CD4-positive, alpha-beta memory T cell (primary cell): ENCODE measurements at regions not wholly inside any gene's neighbourhood (a gene's known extent, or its start where the extent isn't known, plus 50 kb on each side); places are given as distances from the start of the nearest gene placed in this dataset.
A peak's percentile ranks its signal among the peaks of the same experiment; 100 is the strongest.
"Not testable (repeated sequence)": the region's sequence is repeated elsewhere in the genome, so short reads cannot be mapped to it uniquely, and the experiment has no call there.

Experiments
- CTCF ChIA-PET: fragments of 350-600 bp; sonication (Branson Sonifier 250); formaldehyde crosslinking; loops from one replicate; lab custom pipeline; 2021; ENCODE audit warnings: inconsistent platforms; ENCODE audit not compliant: partially characterized antibody; lab: Charles Lee
- POLR2A ChIA-PET: fragments of 350-600 bp; sonication (Branson Sonifier 250); formaldehyde crosslinking; loops from one replicate; lab custom pipeline; 2021; ENCODE audit not compliant: partially characterized antibody; lab: Charles Lee
- DNase-seq, 5 donors: peaks; one replicate each; pipeline versions ENCODE4 v3.0.0 to v3.0.0-alpha.2; 2020 to 2022; ENCODE audit warnings: mixed read lengths in 1 of 5
- H3K27ac ChIP-seq: one replicate; pipeline ENCODE4 v1.7.0; 2013; ENCODE audit warnings: low read depth, low read length
- H3K27me3 ChIP-seq: 2 replicates; pipeline ENCODE4 v1.7.0; 2013; ENCODE audit warnings: mild to moderate bottlenecking, low read length, moderate library complexity; ENCODE audit not compliant: insufficient read depth
- H3K36me3 ChIP-seq: 2 replicates; pipeline ENCODE4 v1.7.0; 2013; ENCODE audit warnings: mild to moderate bottlenecking, low read length, moderate library complexity; ENCODE audit not compliant: insufficient read depth
- H3K4me1 ChIP-seq: 2 replicates; pipeline ENCODE4 v1.7.0; 2013; ENCODE audit warnings: mild to moderate bottlenecking, low read length, moderate library complexity; ENCODE audit not compliant: insufficient read depth
- H3K4me3 ChIP-seq, 2 donors: one replicate each; pipeline ENCODE4 v1.7.0; 2013; ENCODE audit warnings: low read length in 2 of 2, mild to moderate bottlenecking in 1 of 2
- H3K9me3 ChIP-seq, 2 donors: one replicate each; pipeline ENCODE4 v1.7.0; 2013; ENCODE audit warnings: low read length in 2 of 2, control low read depth in 1 of 2; ENCODE audit not compliant: control insufficient read depth in 1 of 2
- H3K27ac Mint-ChIP-seq, 7 donors: one replicate each; pipeline ENCODE4 v1.8.0; 2020 to 2021; ENCODE audit warnings: mixed read lengths in 7 of 7, mild to moderate bottlenecking in 6 of 7, inconsistent platforms in 3 of 7, moderate library complexity in 3 of 7
- H3K27me3 Mint-ChIP-seq, 2 donors: one replicate each; pipeline ENCODE4 v1.8.0; 2020 to 2021; ENCODE audit warnings: mixed read lengths in 2 of 2
- H3K36me3 Mint-ChIP-seq, 2 donors: one replicate each; pipeline ENCODE4 v1.8.0; 2020 to 2021; ENCODE audit warnings: mixed read lengths in 2 of 2, inconsistent platforms in 1 of 2, mild to moderate bottlenecking in 1 of 2
- H3K4me1 Mint-ChIP-seq, 4 donors: one replicate each; pipeline ENCODE4 v1.8.0; 2020 to 2021; ENCODE audit warnings: mixed read lengths in 4 of 4, mild to moderate bottlenecking in 1 of 4
- H3K4me3 Mint-ChIP-seq, 8 donors: one replicate each; pipeline ENCODE4 v1.8.0; 2020 to 2021; ENCODE audit warnings: mixed read lengths in 8 of 8, mild to moderate bottlenecking in 7 of 8, moderate library complexity in 6 of 8, inconsistent platforms in 3 of 8
- H3K9me3 Mint-ChIP-seq, 8 donors: one replicate each; pipeline ENCODE4 v1.8.0; 2020 to 2021; ENCODE audit warnings: mixed read lengths in 8 of 8, mild to moderate bottlenecking in 5 of 8, inconsistent platforms in 3 of 8, moderate library complexity in 1 of 8
- intact Hi-C: fragments of 100-400 bp; cut with micrococcal nuclease; formaldehyde crosslinking; loops from one replicate; pipeline ENCODE4 v1.15.1; 2023

DNA sequence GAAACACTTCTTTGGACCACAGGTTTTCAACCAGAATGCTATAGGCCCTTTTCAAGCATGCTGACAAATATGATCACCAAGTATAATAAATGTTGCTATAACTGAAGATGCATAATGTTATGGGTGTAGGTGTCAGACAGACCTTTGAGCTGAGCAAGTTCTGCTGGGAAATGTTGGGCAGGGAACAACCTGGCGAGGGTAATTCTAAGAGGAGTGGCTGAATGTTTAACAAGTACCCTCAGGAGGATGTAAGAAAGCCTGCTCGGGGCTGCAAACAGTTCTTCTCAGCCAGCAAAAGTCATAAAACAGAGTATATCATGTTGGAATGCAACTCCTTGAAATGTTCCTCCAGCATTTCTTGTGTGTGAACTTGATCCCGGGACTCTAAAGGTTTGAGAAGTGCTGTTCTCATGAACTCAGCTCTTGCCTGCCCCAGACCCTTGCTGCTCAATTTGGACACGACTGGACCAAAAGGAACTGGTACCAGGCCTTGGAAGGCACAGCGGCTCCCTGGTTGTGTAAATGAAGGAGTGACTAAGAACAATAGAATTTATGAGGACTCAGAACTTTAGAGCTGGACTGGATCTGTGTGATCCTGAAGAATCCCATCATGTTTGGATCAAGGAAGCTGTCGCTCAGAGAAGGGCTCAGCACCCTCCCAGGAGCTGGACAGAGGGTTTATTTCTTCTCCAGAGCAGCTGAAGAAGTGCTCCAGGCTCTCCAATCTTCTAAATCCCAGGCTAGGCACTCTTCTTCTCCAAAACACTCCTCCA lies 143.2 kb upstream of the ANK3 start:
- peaks cover 4% of the 10 kb centered on the region for H3K4me1 ChIP-seq
- Mint-ChIP-seq H3K27ac (peak overlapping the region in 1 of 7 donors; percentile 14), H3K4me1 (peaks cover 9 to 15% (median 11%) of the 10 kb centered on the region in 4 donors), H3K9me3 (no peaks in the 10 kb centered on the region), H3K4me3 (no peak overlapping the region), H3K36me3 (peaks cover 6 to 14% of the 10 kb centered on the region in 2 donors), H3K27me3 (no peaks in the 10 kb centered on the region)
- H3K36me3 ChIP-seq = no peaks in the 10 kb centered on the region
- ChIA-PET CTCF (interaction anchor here (1.1 to 1.3 kb wide), 2 partner anchors 10 to 18 kb away, joined by 3 read pairs; no protein-coding TSS in a partner anchor), POLR2A (no interaction called here)
- no peak for DNase-seq
- H3K27ac ChIP-seq = no peak overlapping the region
- no peak overlapping the region for H3K4me3 ChIP-seq
- H3K27me3 ChIP-seq = no peaks in the 10 kb centered on the region
- intact Hi-C loops = no loop called here
- no peaks in the 10 kb centered on the region for H3K9me3 ChIP-seq

DNA sequence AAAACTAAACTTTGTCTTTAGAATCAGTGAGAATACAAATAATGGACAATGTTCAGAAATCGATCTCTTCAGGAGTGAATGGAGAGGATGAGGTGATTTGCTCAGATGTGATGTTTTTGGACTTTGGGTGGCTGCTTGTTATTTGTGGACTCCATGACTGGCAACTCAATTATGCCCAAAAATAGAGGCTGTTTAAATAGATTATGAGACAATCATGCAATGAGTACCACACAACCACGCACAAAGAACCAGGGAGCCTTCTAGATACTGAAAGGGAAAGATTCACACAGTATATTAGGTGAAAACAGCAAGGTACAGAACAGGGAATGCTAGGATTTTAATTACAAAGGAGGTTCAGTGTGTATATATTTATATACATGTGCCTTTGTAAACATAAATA lies 141.3 kb upstream of the ANK3 start:
- H3K4me3 ChIP-seq = no peak overlapping the region
- ChIA-PET CTCF (no interaction called here), POLR2A (no interaction called here)
- no peak overlapping the region for H3K27ac ChIP-seq
- no peak overlapping the region for H3K27ac Mint-ChIP-seq
- H3K4me1 Mint-ChIP-seq = peaks cover 4 to 12% (median 6%) of the 10 kb centered on the region in 4 donors
- peaks cover 7 to 18% of the 10 kb centered on the region in 2 donors for H3K36me3 Mint-ChIP-seq
- no peaks in the 10 kb centered on the region for H3K9me3 Mint-ChIP-seq
- peaks cover 4% of the 10 kb centered on the region for H3K4me1 ChIP-seq
- no peak for DNase-seq
- no peak overlapping the region for H3K4me3 Mint-ChIP-seq
- no peaks in the 10 kb centered on the region for H3K27me3 Mint-ChIP-seq
- no peaks in the 10 kb centered on the region for H3K36me3 ChIP-seq
- H3K9me3 ChIP-seq = no peaks in the 10 kb centered on the region
- H3K27me3 ChIP-seq = no peaks in the 10 kb centered on the region
- intact Hi-C loops = no loop called here

DNA sequence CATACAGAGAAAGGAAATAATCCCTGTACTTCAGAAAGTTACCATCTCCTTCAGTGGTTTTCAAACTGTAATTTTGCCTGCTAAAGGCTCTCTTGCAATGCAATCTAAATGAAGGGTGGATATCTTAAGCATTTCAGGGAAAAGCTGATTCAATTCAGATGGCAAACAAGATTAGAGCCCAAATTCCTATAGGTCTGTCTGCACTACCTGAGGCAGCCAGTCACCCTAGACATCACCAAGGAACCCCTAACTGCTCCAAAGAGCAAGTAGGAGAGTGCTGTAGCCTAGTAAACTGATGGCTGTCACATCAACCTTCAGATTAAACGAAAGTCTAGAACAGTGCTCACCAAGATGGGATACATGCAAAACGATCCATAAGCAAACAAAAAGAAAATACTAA lies 138.0 kb upstream of the ANK3 start:
- no peaks in the 10 kb centered on the region for H3K36me3 ChIP-seq
- no peaks in the 10 kb centered on the region for H3K9me3 ChIP-seq
- H3K27ac Mint-ChIP-seq = no peak overlapping the region
- H3K9me3 Mint-ChIP-seq = peaks cover 0 to 12% (median under 1%) of the 10 kb centered on the region in 8 donors
- ChIA-PET POLR2A (no interaction called here), CTCF (no interaction called here)
- peaks cover 12 to 37% of the 10 kb centered on the region in 2 donors for H3K36me3 Mint-ChIP-seq
- H3K27me3 ChIP-seq = no peaks in the 10 kb centered on the region
- intact Hi-C loops = no loop called here
- peaks cover 0 to 12% (median 0%) of the 10 kb centered on the region in 4 donors for H3K4me1 Mint-ChIP-seq
- no peak overlapping the region for H3K4me3 Mint-ChIP-seq
- DNase-seq = no peak
- no peaks in the 10 kb centered on the region for H3K27me3 Mint-ChIP-seq
- H3K4me3 ChIP-seq = no peak overlapping the region
- H3K4me1 ChIP-seq = no peaks in the 10 kb centered on the region
- H3K27ac ChIP-seq = no peak overlapping the region

DNA sequence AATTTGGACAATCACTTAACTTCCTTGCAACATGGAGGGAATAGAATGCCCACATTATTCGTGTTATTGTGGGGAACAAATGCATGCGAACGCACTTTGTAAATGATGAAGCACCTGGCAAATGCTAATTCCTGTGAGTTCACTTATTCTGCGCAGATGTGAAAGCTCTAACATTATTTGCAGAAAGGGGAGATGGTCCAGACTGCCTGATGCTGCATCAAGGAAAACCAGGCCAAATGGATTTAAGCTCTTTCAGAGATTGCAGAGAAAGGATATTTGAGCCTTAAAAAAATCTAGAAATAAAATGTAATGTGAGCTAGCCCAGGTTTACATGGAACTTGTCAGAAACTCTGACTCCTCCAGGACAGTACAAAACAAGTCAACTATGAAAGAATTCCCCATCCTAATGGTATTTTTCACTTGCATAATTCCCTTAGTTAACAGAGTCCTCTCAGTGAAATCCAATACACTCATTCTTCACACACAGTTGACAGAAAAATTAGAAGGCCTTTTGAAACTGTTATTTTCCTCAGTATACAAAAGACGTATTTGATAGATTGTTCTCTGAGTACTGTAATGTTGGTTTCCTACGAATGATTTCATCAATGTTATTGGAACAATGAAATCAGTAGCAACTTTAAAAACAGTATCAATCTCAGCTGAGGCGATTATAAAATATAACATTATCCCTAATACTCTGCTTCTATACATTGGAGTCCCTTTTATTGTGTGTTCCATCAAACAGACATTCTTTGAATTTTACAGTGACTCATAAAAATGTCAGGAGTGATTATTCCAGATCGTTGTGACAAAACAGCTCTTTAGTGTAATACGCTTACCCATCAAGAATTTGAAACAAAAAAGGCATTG lies 136.3 kb upstream of the ANK3 start:
- no peaks in the 10 kb centered on the region for H3K9me3 ChIP-seq
- peaks cover 0 to 12% (median under 1%) of the 10 kb centered on the region in 8 donors for H3K9me3 Mint-ChIP-seq
- no peak for DNase-seq
- POLR2A ChIA-PET = no interaction called here
- no peaks in the 10 kb centered on the region for H3K36me3 ChIP-seq
- CTCF ChIA-PET = no interaction called here
- H3K36me3 Mint-ChIP-seq = peaks cover 9 to 31% of the 10 kb centered on the region in 2 donors
- H3K27me3 Mint-ChIP-seq = no peaks in the 10 kb centered on the region
- peaks cover 0 to 13% (median 8%) of the 10 kb centered on the region in 4 donors for H3K4me1 Mint-ChIP-seq
- no peak overlapping the region for H3K4me3 ChIP-seq
- no peak overlapping the region for H3K4me3 Mint-ChIP-seq
- no peak overlapping the region for H3K27ac ChIP-seq
- H3K27ac Mint-ChIP-seq = no peak overlapping the region
- H3K4me1 ChIP-seq = no peaks in the 10 kb centered on the region
- intact Hi-C loops = no loop called here
- no peaks in the 10 kb centered on the region for H3K27me3 ChIP-seq

DNA sequence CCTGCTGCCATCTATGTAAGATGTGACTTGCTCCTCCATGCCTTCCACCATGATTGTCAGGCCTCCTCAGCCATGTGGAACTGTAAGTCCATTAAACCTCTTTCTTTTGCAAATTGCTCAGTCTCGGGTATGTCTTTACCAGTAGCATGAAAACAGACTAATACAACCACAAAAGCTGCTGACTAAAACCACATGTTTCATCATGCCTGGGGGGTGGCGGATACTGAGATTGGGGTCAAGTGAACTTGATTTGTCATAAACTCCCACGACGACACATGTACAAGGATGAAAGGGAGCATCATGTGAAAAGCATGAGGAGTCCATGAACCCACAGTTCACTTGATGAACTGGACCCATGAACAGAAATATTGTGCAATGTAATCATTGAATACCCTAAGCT lies 134.9 kb upstream of the ANK3 start:
- no peak overlapping the region for H3K4me3 Mint-ChIP-seq
- Histone ChIP-seq H3K4me1 (no peaks in the 10 kb centered on the region), H3K36me3 (no peaks in the 10 kb centered on the region), H3K4me3 (no peak overlapping the region), H3K27ac (no peak overlapping the region), H3K9me3 (no peaks in the 10 kb centered on the region), H3K27me3 (no peaks in the 10 kb centered on the region)
- H3K4me1 Mint-ChIP-seq = peaks cover 0 to 16% (median 10%) of the 10 kb centered on the region in 4 donors
- intact Hi-C loops = no loop called here
- ChIA-PET CTCF (no interaction called here), POLR2A (interaction anchor here (0.6 kb wide), 1 partner anchor 32 kb away, joined by 3 read pairs; no protein-coding TSS in a partner anchor)
- no peak for DNase-seq
- no peaks in the 10 kb centered on the region for H3K27me3 Mint-ChIP-seq
- no peak overlapping the region for H3K27ac Mint-ChIP-seq
- H3K9me3 Mint-ChIP-seq = peaks cover 0 to 12% (median under 1%) of the 10 kb centered on the region in 8 donors
- H3K36me3 Mint-ChIP-seq = peaks cover 11 to 34% of the 10 kb centered on the region in 2 donors

DNA sequence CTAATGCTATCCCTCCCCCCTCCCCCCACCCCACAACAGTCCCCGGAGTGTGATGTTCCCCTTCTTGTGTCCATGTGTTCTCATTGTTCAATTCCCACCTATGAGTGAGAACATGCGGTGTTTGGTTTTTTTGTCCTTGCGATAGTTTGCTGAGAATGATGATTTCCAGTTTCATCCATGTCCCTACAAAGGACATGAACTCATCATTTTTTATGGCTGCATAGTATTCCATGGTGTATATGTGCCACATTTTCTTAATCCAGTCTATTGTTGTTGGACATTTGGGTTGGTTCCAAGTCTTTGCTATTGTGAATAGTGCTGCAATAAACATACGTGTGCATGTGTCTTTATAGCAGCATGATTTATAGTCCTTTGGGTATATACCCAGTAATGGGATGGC lies 133.7 kb upstream of the ANK3 start:
- CTCF ChIA-PET, H3K4me1 ChIP-seq, H3K4me3 ChIP-seq, H3K9me3 ChIP-seq, H3K27me3 ChIP-seq, H3K27ac Mint-ChIP-seq, intact Hi-C loops, H3K27me3 Mint-ChIP-seq, DNase-seq, H3K27ac ChIP-seq, POLR2A ChIA-PET, H3K4me3 Mint-ChIP-seq, H3K36me3 ChIP-seq: not testable (repeated sequence)
- Mint-ChIP-seq H3K9me3 (peaks cover 0 to 12% (median under 1%) of the 10 kb centered on the region in 8 donors), H3K4me1 (peaks cover 0 to 19% (median 10%) of the 10 kb centered on the region in 4 donors), H3K36me3 (peaks cover 7 to 27% of the 10 kb centered on the region in 2 donors)

DNA sequence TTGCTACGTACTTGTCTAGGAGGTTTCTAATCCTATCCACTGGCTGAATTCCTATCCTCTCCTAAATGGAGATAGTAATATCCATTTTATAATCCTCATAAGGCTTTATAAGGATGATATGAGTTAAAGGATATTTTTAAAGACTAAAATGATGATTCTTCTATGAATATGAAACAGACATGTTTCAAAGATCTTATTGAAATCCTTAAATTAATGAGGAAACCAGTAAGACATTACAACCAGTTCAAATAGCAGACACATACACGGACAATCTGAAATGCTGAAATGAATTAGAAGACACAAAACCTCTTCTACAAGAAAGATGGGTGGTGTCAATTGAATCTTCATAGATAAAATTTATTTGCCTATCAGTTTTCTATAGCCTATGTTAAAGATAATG lies 132.9 kb upstream of the ANK3 start:
- no peaks in the 10 kb centered on the region for H3K27me3 Mint-ChIP-seq
- Histone ChIP-seq H3K27me3 (no peaks in the 10 kb centered on the region), H3K9me3 (no peaks in the 10 kb centered on the region), H3K27ac (no peak overlapping the region), H3K36me3 (no peaks in the 10 kb centered on the region), H3K4me1 (no peaks in the 10 kb centered on the region), H3K4me3 (no peak overlapping the region)
- intact Hi-C loops = no loop called here
- H3K36me3 Mint-ChIP-seq = peaks cover 7 to 27% of the 10 kb centered on the region in 2 donors
- H3K27ac Mint-ChIP-seq = peak overlapping the region in 1 of 7 donors; percentile 3
- ChIA-PET CTCF (no interaction called here), POLR2A (no interaction called here)
- H3K4me3 Mint-ChIP-seq = no peak overlapping the region
- H3K9me3 Mint-ChIP-seq = peaks cover 0 to 12% (median under 1%) of the 10 kb centered on the region in 8 donors
- DNase-seq = no peak
- H3K4me1 Mint-ChIP-seq = peaks cover 0 to 23% (median 11%) of the 10 kb centered on the region in 4 donors
